ENCODE measurements at regions not wholly inside any gene's neighbourhood (a gene's known extent, or its start where the extent isn't known, plus 50 kb on each side); places are given as distances from the start of the nearest gene placed in this dataset.
"Not testable (repeated sequence)": the region's sequence is repeated elsewhere in the genome, so short reads cannot be mapped to it uniquely, and the experiment has no call there.

GRCh38 chr2:64932371-64933216 is 56.6 kb upstream of the SLC1A4 start:
- TF ChIP-seq CTCF (conservative IDR thresholded peaks at IDR 0.05; ENCODE audit: low read length): no peak
- H3K4me3 ChIP-seq (ENCODE audit: low read length): no peak overlapping the region

GRCh38 chr2:64934530-64934929 is 54.7 kb upstream of the SLC1A4 start:
- no peak for DNase-seq (ENCODE audit: low read depth)
- no peak overlapping the region for H3K4me3 ChIP-seq (ENCODE audit: low read length)
- no peak for TF ChIP-seq CTCF (conservative IDR thresholded peaks at IDR 0.05; ENCODE audit: low read length)

More at GRCh38 chr2:64932371-64933216, 56.6 kb upstream of the SLC1A4 start:
- no peak for DNase-seq (ENCODE audit: low read depth)

DNA sequence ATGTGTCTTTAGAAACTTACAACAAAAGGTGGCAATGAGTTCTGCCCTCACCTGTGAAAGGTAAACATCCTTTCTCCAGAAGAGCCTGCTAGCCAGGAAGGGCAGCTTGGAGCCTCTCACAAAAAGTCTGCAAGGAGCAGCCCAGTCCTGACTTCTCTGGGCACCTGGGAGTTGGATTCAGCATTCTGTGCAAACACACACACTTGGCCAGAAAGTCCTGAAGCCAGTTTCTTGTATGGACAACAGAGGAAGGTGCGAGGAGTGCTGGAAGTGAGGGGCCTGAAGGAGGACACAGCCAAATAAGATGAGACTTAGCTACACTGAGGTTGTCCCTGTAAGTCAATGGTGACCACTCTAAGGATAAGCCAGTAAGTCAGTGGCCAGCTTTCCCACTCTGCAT is 52.4 kb upstream of the SLC1A4 start:
- H3K4me3 ChIP-seq (ENCODE audit: low read length): no peak overlapping the region
- no peak for TF ChIP-seq CTCF (conservative IDR thresholded peaks at IDR 0.05; ENCODE audit: low read length)
- no peak for DNase-seq (ENCODE audit: low read depth)

- not testable (repeated sequence) for H3K4me3 ChIP-seq (ENCODE audit: low read length); DNase-seq (ENCODE audit: low read depth)
Measured at GRCh38 chr2:64937314-64937686, 51.9 kb upstream of the SLC1A4 start.

DNA sequence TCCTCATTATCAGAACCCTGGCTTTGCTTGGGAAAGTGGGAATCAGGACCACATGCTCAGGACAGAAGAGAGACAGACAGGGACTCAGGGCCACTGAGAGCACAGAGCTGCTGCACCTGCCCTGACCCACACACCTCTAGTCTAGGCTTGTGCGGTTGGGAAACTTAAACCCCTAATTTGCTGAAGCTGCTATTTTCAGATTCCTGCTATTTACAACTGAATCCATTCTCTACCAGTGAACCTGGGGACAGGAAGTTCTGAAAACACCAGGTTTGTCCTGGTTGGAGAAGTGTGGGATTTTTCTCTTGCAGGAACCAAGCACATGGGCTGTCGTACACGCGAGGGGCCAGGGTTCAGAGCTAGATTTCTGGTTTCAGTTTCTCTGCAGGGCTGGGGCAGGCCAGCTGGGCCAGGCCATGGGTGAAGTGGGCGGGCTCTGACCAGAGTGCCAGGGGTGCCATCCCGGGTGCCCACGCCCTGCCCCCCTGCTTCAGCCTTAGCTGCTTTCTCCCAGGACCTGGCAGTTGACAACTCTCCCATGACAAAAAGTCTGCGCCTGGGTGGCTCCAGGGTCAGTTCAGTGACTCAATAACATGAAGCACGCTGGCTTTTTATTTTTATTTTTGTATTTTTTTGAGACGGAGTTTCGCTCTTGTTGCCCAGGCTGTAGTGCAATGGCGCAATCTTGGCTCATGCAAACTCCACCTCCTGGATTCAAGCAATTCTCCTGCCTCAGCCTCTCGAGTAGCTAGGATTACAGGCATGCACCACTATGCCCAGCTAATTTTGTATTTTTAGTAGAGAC is 51.3 kb upstream of the SLC1A4 start:
- no peak for DNase-seq (ENCODE audit: low read depth)
- TF ChIP-seq CTCF (conservative IDR thresholded peaks at IDR 0.05; ENCODE audit: low read length): no peak
- H3K4me3 ChIP-seq (ENCODE audit: low read length): no peak overlapping the region; the same call in 1 of the 2 replicates

DNA sequence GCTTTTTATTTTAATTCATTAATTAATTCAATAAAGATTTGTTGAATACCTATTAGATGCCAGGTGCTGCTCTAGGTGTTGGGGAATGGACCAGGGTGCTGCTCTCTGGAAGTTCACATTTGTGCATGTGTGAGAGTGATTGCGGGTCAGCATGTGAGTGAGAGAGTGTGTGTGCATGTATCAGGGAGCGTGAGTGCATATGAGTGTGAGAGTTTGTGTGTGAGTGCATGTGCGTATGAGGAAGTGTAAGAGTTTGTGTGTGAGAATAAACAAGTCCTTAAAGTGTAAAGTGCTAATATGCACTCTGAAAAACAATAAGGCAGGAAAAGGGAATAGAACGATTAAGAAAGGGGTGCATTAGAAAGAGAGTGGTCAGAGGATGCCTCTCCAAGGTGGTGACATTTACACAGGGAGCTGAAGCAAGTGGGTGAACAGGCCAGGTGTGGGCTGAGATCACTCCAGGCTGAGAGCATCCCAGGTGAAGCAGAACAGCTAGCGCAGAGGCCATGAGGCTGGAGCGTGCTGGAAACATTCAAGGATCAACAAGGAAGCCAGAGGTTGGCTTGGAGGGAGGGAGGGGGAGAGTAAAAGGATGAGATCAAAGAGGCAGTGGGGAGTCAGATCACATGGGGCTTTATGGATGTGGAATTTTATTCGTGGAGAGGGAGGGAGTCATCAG is 50.5 kb upstream of the SLC1A4 start:
- no peak overlapping the region for H3K4me3 ChIP-seq (ENCODE audit: low read length)
- DNase-seq (ENCODE audit: low read depth): no peak
- TF ChIP-seq CTCF (conservative IDR thresholded peaks at IDR 0.05; ENCODE audit: low read length): no peak

DNA sequence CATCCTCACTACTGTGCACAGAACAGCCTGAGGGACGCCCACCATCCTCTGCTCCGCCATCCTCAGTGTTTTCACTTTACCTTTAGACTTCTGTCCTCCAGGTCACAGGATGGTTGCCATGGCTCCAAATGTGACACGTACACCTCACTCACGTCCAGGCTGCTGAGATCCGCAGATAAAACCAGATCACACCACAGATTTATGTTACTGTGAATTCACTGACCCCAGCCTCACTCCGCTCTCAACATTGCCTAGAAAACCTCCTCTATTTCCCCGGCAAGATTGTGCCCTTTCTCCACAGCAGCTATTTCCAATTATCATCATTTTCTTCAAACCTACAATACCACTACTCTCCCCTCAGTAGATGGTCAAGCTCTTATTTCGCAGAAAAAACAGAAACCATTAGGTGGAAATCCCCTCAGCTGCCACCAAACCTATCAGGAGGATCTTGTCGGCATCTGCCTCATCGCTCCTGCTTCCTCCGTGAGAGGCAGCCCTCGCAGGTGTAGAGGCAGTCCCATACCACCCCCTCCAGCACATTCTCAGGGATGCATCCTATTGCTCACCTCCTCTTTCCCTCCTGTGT is 49.8 kb upstream of the SLC1A4 start:
- TF ChIP-seq CTCF (conservative IDR thresholded peaks at IDR 0.05; ENCODE audit: low read length): no peak
- DNase-seq (ENCODE audit: low read depth): no peak
- H3K4me3 ChIP-seq (ENCODE audit: low read length): no peak overlapping the region

All from AG10803 (cell line).